ENCODE measurements at regions not wholly inside any gene's neighbourhood (a gene's known extent, or its start where the extent isn't known, plus 50 kb on each side); places are given as distances from the start of the nearest gene placed in this dataset.

- Histone ChIP-seq H3K9me3 (ENCODE audit: low read length) (no peaks in the 10 kb centered on the region), H3K36me3 (ENCODE audit: low read depth, low read length) (no peaks in the 10 kb centered on the region), H3K27ac (ENCODE audit: low read length) (no peak overlapping the region), H3K4me1 (ENCODE audit: insufficient read depth, low read length) (peaks cover 62% of the 10 kb centered on the region), H3K27me3 (ENCODE audit: low read length) (no peaks in the 10 kb centered on the region), H3K4me3 (ENCODE audit: low read length) (peak overlapping the region; percentile 63; the same call in 1 of the 2 replicates), H3K4me2 (ENCODE audit: low read length) (peak overlapping the region; percentile 89), H3F3A (ENCODE audit: low read length, unreplicated experiment) (peaks cover 4% of the 10 kb centered on the region), H2AFZ (ENCODE audit: low read length) (no peak overlapping the region), H4K20me1 (ENCODE audit: low read length) (no peaks in the 10 kb centered on the region), H3K9ac (ENCODE audit: low read length) (no peak overlapping the region), H3K79me2 (ENCODE audit: low read length) (peaks cover 29% of the 10 kb centered on the region), H3K9me2 (replicated peaks; ENCODE audit: low read length) (no peaks in the 10 kb centered on the region)
- no peak for TF ChIP-seq EZH2 (IDR thresholded peaks at IDR 0.05; ENCODE audit: low read length, unreplicated experiment)
- TF ChIP-seq CTCF (conservative IDR thresholded peaks at IDR 0.05; ENCODE audit: low read depth, low read length): no peak
- TF ChIP-seq EZH2phosphoT487 (IDR thresholded peaks at IDR 0.05; ENCODE audit: borderline replicate concordance, low read length): no peak
- ChIA-PET CTCF (no interaction called here), POLR2A (ENCODE audit: unreplicated experiment) (no interaction called here)
- no peak for DNase-seq
- BruUV-seq (replicated peaks): no TSS peak
- intact Hi-C loops (cut with micrococcal nuclease): no loop called here
- no peak for ATAC-seq
Measured at GRCh38 chr9:129491487-129491855, 129.4 kb downstream of the C9orf50 start.

GRCh38 chr9:129490583-129491486, 130.1 kb downstream of the C9orf50 start:
- H3F3A ChIP-seq (ENCODE audit: low read length, unreplicated experiment): peaks cover 4% of the 10 kb centered on the region
- no peak for ATAC-seq
- peak overlapping the region; percentile 63 for H3K4me3 ChIP-seq (ENCODE audit: low read length)
- no peak overlapping the region for H3K27ac ChIP-seq (ENCODE audit: low read length)
- no TSS peak for BruUV-seq (replicated peaks)
- no peaks in the 10 kb centered on the region for H4K20me1 ChIP-seq (ENCODE audit: low read length)
- H3K9ac ChIP-seq (ENCODE audit: low read length): 0 out of 2 replicates have a peak overlapping the region, but pooled peaks have one; percentile 95
- ChIA-PET POLR2A (ENCODE audit: unreplicated experiment) (interaction anchor here (0.6 kb wide), 1 partner anchor 108 kb away, joined by 9 read pairs; no protein-coding TSS in a partner anchor), CTCF (no interaction called here)
- TF ChIP-seq EZH2 (IDR thresholded peaks at IDR 0.05; ENCODE audit: low read length, unreplicated experiment) (no peak), CTCF (conservative IDR thresholded peaks at IDR 0.05; ENCODE audit: low read depth, low read length) (no peak), EZH2phosphoT487 (IDR thresholded peaks at IDR 0.05; ENCODE audit: borderline replicate concordance, low read length) (no peak)
- H3K9me2 ChIP-seq (replicated peaks; ENCODE audit: low read length): no peaks in the 10 kb centered on the region
- intact Hi-C loops (cut with micrococcal nuclease): no loop called here
- H3K4me2 ChIP-seq (ENCODE audit: low read length): peak overlapping the region; percentile 89
- peaks cover 29% of the 10 kb centered on the region for H3K79me2 ChIP-seq (ENCODE audit: low read length)
- no peak overlapping the region for H2AFZ ChIP-seq (ENCODE audit: low read length)
- DNase-seq: no peak
- H3K36me3 ChIP-seq (ENCODE audit: low read depth, low read length): no peaks in the 10 kb centered on the region
- no peaks in the 10 kb centered on the region for H3K27me3 ChIP-seq (ENCODE audit: low read length)
- H3K4me1 ChIP-seq (ENCODE audit: insufficient read depth, low read length): peaks cover 58% of the 10 kb centered on the region
- no peaks in the 10 kb centered on the region for H3K9me3 ChIP-seq (ENCODE audit: low read length)

All from PC-3 (cell line).